H1 (cell line): ENCODE measurements at regions not wholly inside any gene's neighbourhood (a gene's known extent, or its start where the extent isn't known, plus 50 kb on each side); places are given as distances from the start of the nearest gene placed in this dataset.

Experiments used
- CTCF ChIA-PET: fragments of 300-600 bp; sonication (Branson Sonifier 250); formaldehyde crosslinking; loops from one replicate; lab custom pipeline; 2021; ENCODE audit not compliant: partially characterized antibody; lab: Charles Lee
- POLR2A ChIA-PET: fragments of 300-600 bp; sonication (Branson Sonifier 250); formaldehyde crosslinking; loops from one replicate; lab custom pipeline; 2021; ENCODE audit warnings: inconsistent platforms; ENCODE audit not compliant: partially characterized antibody; lab: Charles Lee
- DNase-seq, 2 experiments: peaks; one replicate each; pipeline versions ENCODE4 v3.0.0 to v3.0.0-alpha.2; 2010 to 2022; ENCODE audit warnings: low spot score in 2 of 2, low read depth in 1 of 2, mixed read lengths in 1 of 2
- FAIRE-seq: peaks from 2 replicates; lab custom pipeline; 2011; peaks lifted over from hg19 to GRCh38; lab: Jason Lieb, UNC
- H2AFZ ChIP-seq: 2 replicates; pipeline ENCODE4 v1.8.1; 2012; ENCODE audit warnings: low read length, inconsistent platforms
- H2AK5ac ChIP-seq: 2 replicates; pipeline ENCODE4 v1.6.1; 2013; ENCODE audit warnings: low read depth, low read length
- H2BK120ac ChIP-seq: replicated peaks from 2 replicates; pipeline ENCODE3; 2013; ENCODE audit warnings: low read depth, low read length, inconsistent platforms
- H2BK12ac ChIP-seq: 2 replicates; pipeline ENCODE4 v1.6.1; 2013; ENCODE audit warnings: low read depth, low read length
- H2BK15ac ChIP-seq: 2 replicates; pipeline ENCODE4 v1.6.1; 2013; ENCODE audit warnings: low read length
- H2BK20ac ChIP-seq: 2 replicates; pipeline ENCODE4 v1.6.1; 2013; ENCODE audit warnings: low read length
- H2BK5ac ChIP-seq: 2 replicates; pipeline ENCODE4 v1.6.1; 2013; ENCODE audit warnings: low read depth, low read length
- H3K14ac ChIP-seq: 2 replicates; pipeline ENCODE4 v1.6.1; 2013; ENCODE audit warnings: inconsistent platforms; ENCODE audit not compliant: insufficient read length
- H3K18ac ChIP-seq: 2 replicates; pipeline ENCODE4 v1.6.1; 2013; ENCODE audit warnings: low read length; ENCODE audit errors: extremely low read depth
- H3K23ac ChIP-seq: 2 replicates; pipeline ENCODE4 v1.6.1; 2013; ENCODE audit warnings: inconsistent platforms; ENCODE audit not compliant: insufficient read length
- H3K23me2 ChIP-seq: 2 replicates; pipeline ENCODE4 v1.6.1; 2013; ENCODE audit warnings: low read depth, low read length
- H3K27ac ChIP-seq: 2 replicates; pipeline ENCODE4 v1.6.1; 2011; ENCODE audit warnings: low read depth, low read length, inconsistent platforms
- H3K27me3 ChIP-seq, 4 experiments: replicated peaks in 1 of 4; 1 replicate in 1 of 4; 2 replicates in 3 of 4; pipeline versions ENCODE4 v1.6.1 to v1.8.1; 2011 to 2013; ENCODE audit warnings: low read length in 3 of 4, mild to moderate bottlenecking in 3 of 4, inconsistent platforms in 2 of 4, mixed read lengths in 2 of 4, moderate library complexity in 1 of 4; ENCODE audit not compliant: control insufficient read depth in 3 of 4, insufficient read depth in 3 of 4; ENCODE audit errors: extremely low read depth in 1 of 4
- H3K36me3 ChIP-seq, 4 experiments: 2 replicates each; pipeline versions ENCODE4 v1.6.1 to v1.8.1; 2011 to 2013; ENCODE audit warnings: mild to moderate bottlenecking in 4 of 4, low read length in 3 of 4, moderate library complexity in 2 of 4, control low read depth in 1 of 4, inconsistent platforms in 1 of 4; ENCODE audit not compliant: insufficient read depth in 4 of 4, control insufficient read depth in 2 of 4
- H3K4ac ChIP-seq: replicated peaks from 2 replicates; pipeline ENCODE3; 2013; ENCODE audit warnings: low read length, low read depth, mixed read lengths, inconsistent platforms; ENCODE audit not compliant: insufficient read length
- H3K4me1 ChIP-seq, 4 experiments: replicated peaks in 1 of 4; 1 replicate in 1 of 4; 2 replicates in 3 of 4; pipeline versions ENCODE4 v1.6.1 to v1.8.1; 2011 to 2013; ENCODE audit warnings: low read length in 3 of 4, inconsistent platforms in 2 of 4, mixed read lengths in 1 of 4; ENCODE audit not compliant: insufficient read depth in 4 of 4, control insufficient read depth in 3 of 4
- H3K4me2 ChIP-seq, 2 experiments: 2 replicates each; pipeline versions ENCODE4 v1.6.1 to v1.8.1; 2011 to 2013; ENCODE audit warnings: low read depth in 2 of 2, low read length in 2 of 2, control low read depth in 1 of 2, inconsistent platforms in 1 of 2, mild to moderate bottlenecking in 1 of 2; ENCODE audit not compliant: insufficient read depth in 1 of 2
- H3K4me3 ChIP-seq, 4 experiments: fragments of 200-600, 300-600 bp in 1 of 4; sonication (generic), shearing (Covaris generic), sonication (Bioruptor Twin) in 1 of 4; 2 replicates each; pipeline versions ENCODE4 v1.5.1 to v1.8.1; 2011 to 2016; ENCODE audit warnings: low read length in 4 of 4, low read depth in 3 of 4, control low read depth in 2 of 4, inconsistent platforms in 2 of 4, mild to moderate bottlenecking in 2 of 4, mixed read lengths in 1 of 4, moderate library complexity in 1 of 4; ENCODE audit not compliant: insufficient read depth in 2 of 4; ENCODE audit errors: extremely low read depth in 1 of 4
- H3K56ac ChIP-seq: replicated peaks from 2 replicates; pipeline ENCODE3; 2013; ENCODE audit warnings: low read depth, mild to moderate bottlenecking, mixed read lengths, low read length, inconsistent platforms; ENCODE audit not compliant: insufficient read length
- H3K79me1 ChIP-seq: 2 replicates; pipeline ENCODE4 v1.6.1; 2013; ENCODE audit warnings: low read depth, low read length, control low read depth
- H3K79me2 ChIP-seq, 2 experiments: 2 replicates each; pipeline versions ENCODE4 v1.6.1 to v1.8.1; 2012 to 2013; ENCODE audit warnings: low read length in 2 of 2, mild to moderate bottlenecking in 2 of 2, inconsistent platforms in 1 of 2; ENCODE audit not compliant: insufficient read depth in 2 of 2, control insufficient read depth in 1 of 2
- H3K9ac ChIP-seq, 4 experiments: replicated peaks in 1 of 4; 1 replicate in 1 of 4; 2 replicates in 3 of 4; pipeline versions ENCODE4 v1.6.1 to v1.8.1; 2011 to 2013; ENCODE audit warnings: low read depth in 3 of 4, low read length in 3 of 4, control low read depth in 2 of 4, mild to moderate bottlenecking in 2 of 4, moderate library complexity in 2 of 4, inconsistent platforms in 1 of 4; ENCODE audit errors: extremely low read depth in 1 of 4
- H3K9me3 ChIP-seq, 2 experiments: 2 replicates each; pipeline versions ENCODE4 v1.6.1 to v1.8.1; 2012 to 2013; ENCODE audit warnings: mild to moderate bottlenecking in 2 of 2, moderate library complexity in 2 of 2, control low read depth in 1 of 2, inconsistent platforms in 1 of 2, low read depth in 1 of 2, low read length in 1 of 2, mixed read lengths in 1 of 2; ENCODE audit not compliant: insufficient read depth in 2 of 2
- H4K20me1 ChIP-seq, 2 experiments: replicated peaks in 1 of 2; 2 replicates each; pipeline versions ENCODE3 to v1.8.1; 2011 to 2013; ENCODE audit warnings: inconsistent platforms in 2 of 2, low read length in 2 of 2, mild to moderate bottlenecking in 1 of 2; ENCODE audit not compliant: insufficient read depth in 2 of 2, control insufficient read depth in 1 of 2
- H4K5ac ChIP-seq: 2 replicates; pipeline ENCODE4 v1.6.1; 2013; ENCODE audit warnings: low read length, low read depth, mixed read lengths, inconsistent platforms; ENCODE audit not compliant: insufficient read length
- H4K8ac ChIP-seq: 2 replicates; pipeline ENCODE4 v1.8.0; 2013; ENCODE audit warnings: mild to moderate bottlenecking, moderate library complexity, low read length, inconsistent platforms; ENCODE audit not compliant: insufficient read depth; ENCODE audit errors: extremely low read depth
- H4K91ac ChIP-seq: replicated peaks from 2 replicates; pipeline ENCODE3; 2013; ENCODE audit warnings: low read length, mixed read lengths, inconsistent platforms; ENCODE audit not compliant: insufficient read length
- CHD2 ChIP-seq: IDR thresholded peaks from 2 replicates; pipeline ENCODE4 v1.6.1; 2012; ENCODE audit warnings: low read length, improper control_type of control experiment
- SAP30 ChIP-seq: fragments of 300-600 bp; sonication (generic); IDR thresholded peaks from 2 replicates; pipeline ENCODE4 v1.7.1; 2012; ENCODE audit warnings: low read length, moderate library complexity, mild to moderate bottlenecking, inconsistent platforms; ENCODE audit not compliant: insufficient read depth, insufficient replicate concordance
- WGBS, 2 experiments: shearing (Covaris generic) in 1 of 2; methylation state at CpG; one replicate each; pipeline versions ENCODE4 v1.1.6 to v1.1.7; 2013 to 2015; ENCODE audit warnings: low lambda C conversion rate in 2 of 2, mixed read lengths in 2 of 2, inconsistent platforms in 1 of 2, low coverage in 1 of 2, missing lambda C conversion rate in 1 of 2; ENCODE audit not compliant: insufficient replicate concordance in 2 of 2, insufficient coverage in 1 of 2, insufficient read length in 1 of 2; ENCODE audit errors: extremely low coverage in 1 of 2, missing lambda C conversion rate in 1 of 2; 5-methylcytosine and 5-hydroxymethylcytosine counted together

DNA sequence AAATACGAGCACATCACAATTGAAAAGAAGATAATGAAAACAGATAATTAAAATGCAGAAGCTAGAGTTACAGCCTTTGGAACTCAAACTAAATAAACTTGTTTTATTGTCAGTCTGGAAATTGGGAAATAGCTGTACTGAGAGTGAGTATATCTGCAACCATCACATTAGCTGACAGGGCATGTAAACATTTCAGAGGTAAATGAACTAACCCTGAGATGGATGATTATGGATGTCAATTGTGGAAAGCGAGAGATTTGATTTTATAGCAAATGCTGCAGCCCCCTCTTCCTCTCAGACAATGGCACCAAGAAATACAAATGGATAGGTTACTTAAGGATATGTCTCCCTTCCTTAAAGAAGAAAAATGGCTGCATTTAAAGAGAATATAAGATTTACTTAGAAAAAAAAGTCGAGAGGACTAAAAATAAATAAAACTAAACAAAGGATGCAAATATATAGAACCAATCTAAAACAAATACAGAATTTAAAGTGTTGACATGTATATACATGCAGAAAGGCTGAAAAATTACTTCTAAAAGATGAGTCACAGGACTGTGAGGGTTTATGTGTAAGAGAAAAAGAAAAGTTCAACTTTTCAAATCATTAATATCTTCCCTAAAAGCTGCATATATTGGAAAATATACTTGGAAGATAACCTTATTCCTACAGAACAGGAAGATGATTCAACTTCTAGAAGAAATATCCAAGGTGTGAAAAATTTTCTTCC, 120.3 kb upstream of the FLRT2 start:
- Histone ChIP-seq H3K23me2 (no peaks in the 10 kb centered on the region), H2AFZ (no peak overlapping the region), H3K9ac (no peak overlapping the region), H2BK120ac (no peak overlapping the region), H4K5ac (no peak overlapping the region), H2BK20ac (no peak overlapping the region), H3K4ac (no peak overlapping the region), H3K4me1 (no peaks in the 10 kb centered on the region), H2AK5ac (no peak overlapping the region), H3K27me3 (no peaks in the 10 kb centered on the region), H3K79me1 (no peaks in the 10 kb centered on the region), H3K27ac (no peak overlapping the region), H3K14ac (no peak overlapping the region), H2BK15ac (no peak overlapping the region), H2BK5ac (no peak overlapping the region), H3K4me2 (no peak overlapping the region), H3K9me3 (no peaks in the 10 kb centered on the region), H3K23ac (no peak overlapping the region), H4K8ac (no peak overlapping the region), H3K4me3 (no peak overlapping the region), H3K36me3 (no peaks in the 10 kb centered on the region), H4K91ac (no peak overlapping the region), H3K18ac (no peak overlapping the region), H4K20me1 (no peaks in the 10 kb centered on the region), H3K79me2 (no peaks in the 10 kb centered on the region), H2BK12ac (no peak overlapping the region), H3K56ac (no peak overlapping the region)
- WGBS, 2 experiments: 80% methylated on average over 3 of the region's 3 CpGs; no CpG with 5 or more reads in 1 of the 2 experiments
- TF ChIP-seq CHD2 (no peak), SAP30 (no peak)
- ChIA-PET CTCF (interaction anchor here (1.1 kb wide), 1 partner anchor 10 kb away, joined by 3 read pairs; no protein-coding TSS in a partner anchor), POLR2A (no interaction called here)
- no peak for FAIRE-seq
- no peak for DNase-seq
